ENCODE measurements at regions not wholly inside any gene's neighbourhood (a gene's known extent, or its start where the extent isn't known, plus 50 kb on each side); places are given as distances from the start of the nearest gene placed in this dataset.

GRCh38 chrX:36581030-36581429, 427.1 kb upstream of the FAM47C start:
- TF ChIP-seq, protein P1, sequence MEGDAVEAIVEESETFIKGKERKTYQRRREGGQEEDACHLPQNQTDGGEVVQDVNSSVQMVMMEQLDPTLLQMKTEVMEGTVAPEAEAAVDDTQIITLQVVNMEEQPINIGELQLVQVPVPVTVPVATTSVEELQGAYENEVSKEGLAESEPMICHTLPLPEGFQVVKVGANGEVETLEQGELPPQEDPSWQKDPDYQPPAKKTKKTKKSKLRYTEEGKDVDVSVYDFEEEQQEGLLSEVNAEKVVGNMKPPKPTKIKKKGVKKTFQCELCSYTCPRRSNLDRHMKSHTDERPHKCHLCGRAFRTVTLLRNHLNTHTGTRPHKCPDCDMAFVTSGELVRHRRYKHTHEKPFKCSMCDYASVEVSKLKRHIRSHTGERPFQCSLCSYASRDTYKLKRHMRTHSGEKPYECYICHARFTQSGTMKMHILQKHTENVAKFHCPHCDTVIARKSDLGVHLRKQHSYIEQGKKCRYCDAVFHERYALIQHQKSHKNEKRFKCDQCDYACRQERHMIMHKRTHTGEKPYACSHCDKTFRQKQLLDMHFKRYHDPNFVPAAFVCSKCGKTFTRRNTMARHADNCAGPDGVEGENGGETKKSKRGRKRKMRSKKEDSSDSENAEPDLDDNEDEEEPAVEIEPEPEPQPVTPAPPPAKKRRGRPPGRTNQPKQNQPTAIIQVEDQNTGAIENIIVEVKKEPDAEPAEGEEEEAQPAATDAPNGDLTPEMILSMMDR (IDR thresholded peaks at IDR 0.05) = no peak
- TF ChIP-seq EZH2 (IDR thresholded peaks at IDR 0.05; ENCODE audit: borderline replicate concordance, insufficient read depth, low read depth, low read length, poor library complexity, severe bottlenecking) = no peak

Measured in B cell (primary cell).